ENCODE measurements at regions not wholly inside any gene's neighbourhood (a gene's known extent, or its start where the extent isn't known, plus 50 kb on each side); places are given as distances from the start of the nearest gene placed in this dataset.
A peak's percentile ranks its signal among the peaks of the same experiment; 100 is the strongest.

DNA sequence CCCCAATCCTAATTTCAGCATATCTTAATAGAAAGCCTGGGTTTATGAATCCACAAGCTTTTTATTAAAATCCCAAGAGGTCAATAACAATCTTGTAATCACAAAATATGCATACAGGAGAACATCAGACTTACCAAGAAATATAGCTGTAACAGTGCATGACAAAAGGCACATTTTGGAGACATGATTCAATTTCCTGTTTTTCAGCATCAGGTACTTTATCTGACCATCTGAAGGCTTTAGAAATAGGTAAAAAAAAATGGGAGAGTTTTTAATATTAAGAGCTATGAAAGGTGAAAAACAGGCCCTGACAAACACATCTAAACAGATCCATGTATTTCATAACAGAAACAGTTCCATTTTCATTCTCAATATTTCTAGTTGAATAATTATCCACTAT, 89.9 kb upstream of the EFEMP1 start:
- no peak for TF ChIP-seq POLR2A (IDR thresholded peaks at IDR 0.05; ENCODE audit: extremely low read depth, insufficient read length)
- TF ChIP-seq, protein P1, sequence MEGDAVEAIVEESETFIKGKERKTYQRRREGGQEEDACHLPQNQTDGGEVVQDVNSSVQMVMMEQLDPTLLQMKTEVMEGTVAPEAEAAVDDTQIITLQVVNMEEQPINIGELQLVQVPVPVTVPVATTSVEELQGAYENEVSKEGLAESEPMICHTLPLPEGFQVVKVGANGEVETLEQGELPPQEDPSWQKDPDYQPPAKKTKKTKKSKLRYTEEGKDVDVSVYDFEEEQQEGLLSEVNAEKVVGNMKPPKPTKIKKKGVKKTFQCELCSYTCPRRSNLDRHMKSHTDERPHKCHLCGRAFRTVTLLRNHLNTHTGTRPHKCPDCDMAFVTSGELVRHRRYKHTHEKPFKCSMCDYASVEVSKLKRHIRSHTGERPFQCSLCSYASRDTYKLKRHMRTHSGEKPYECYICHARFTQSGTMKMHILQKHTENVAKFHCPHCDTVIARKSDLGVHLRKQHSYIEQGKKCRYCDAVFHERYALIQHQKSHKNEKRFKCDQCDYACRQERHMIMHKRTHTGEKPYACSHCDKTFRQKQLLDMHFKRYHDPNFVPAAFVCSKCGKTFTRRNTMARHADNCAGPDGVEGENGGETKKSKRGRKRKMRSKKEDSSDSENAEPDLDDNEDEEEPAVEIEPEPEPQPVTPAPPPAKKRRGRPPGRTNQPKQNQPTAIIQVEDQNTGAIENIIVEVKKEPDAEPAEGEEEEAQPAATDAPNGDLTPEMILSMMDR (IDR thresholded peaks at IDR 0.05; ENCODE audit: low read depth, low read length) = no peak
- TF ChIP-seq MYC (IDR thresholded peaks at IDR 0.05; ENCODE audit: low read depth, low read length) = no peak
- TF ChIP-seq, protein P2, sequence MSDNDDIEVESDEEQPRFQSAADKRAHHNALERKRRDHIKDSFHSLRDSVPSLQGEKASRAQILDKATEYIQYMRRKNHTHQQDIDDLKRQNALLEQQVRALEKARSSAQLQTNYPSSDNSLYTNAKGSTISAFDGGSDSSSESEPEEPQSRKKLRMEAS (IDR thresholded peaks at IDR 0.05; ENCODE audit: low read depth, low read length) = no peak
- DNase-seq (ENCODE audit: low read depth) = no peak
- H3K4me3 ChIP-seq (ENCODE audit: low read depth, low read length) = no peak overlapping the region

DNA sequence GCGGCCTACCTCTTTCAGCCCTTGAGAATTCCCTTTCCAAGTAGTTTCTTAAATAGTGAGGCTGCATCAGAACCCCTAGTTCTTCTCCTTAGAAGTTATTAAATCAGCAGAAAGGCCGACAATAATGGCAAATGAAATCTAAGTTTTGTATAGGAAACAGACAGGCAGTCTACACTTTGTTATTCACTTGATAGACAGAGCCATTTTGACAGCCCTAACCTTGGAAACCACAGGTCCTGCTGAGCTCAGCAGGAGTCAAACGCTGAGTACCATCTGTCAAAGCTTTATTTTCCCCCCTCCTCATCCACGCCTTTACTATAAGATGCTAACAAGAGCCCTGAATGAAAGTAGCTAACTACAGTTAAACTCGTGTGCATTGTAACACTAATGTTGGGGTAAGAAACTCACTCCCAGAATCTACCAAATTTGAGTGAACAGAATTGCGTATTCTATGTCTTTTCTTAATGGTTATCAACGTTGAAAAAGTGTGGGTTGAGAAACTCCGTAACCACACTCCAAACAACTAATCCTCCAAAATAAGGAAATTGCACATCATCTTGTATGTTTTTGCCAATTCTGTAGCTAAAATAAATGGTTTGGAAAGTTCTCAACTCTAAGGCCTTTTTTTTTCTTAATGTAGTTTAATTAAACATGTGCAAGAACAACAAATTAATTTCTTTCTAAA, 90.6 kb upstream of the EFEMP1 start:
- DNase-seq (ENCODE audit: low read depth) = peak; percentile 9
- H3K4me3 ChIP-seq (ENCODE audit: low read depth, low read length) = no peak overlapping the region
- TF ChIP-seq, protein P2 (IDR thresholded peaks at IDR 0.05; ENCODE audit: low read depth, low read length) = no peak
- TF ChIP-seq MYC (IDR thresholded peaks at IDR 0.05; ENCODE audit: low read depth, low read length) (no peak), POLR2A (IDR thresholded peaks at IDR 0.05; ENCODE audit: extremely low read depth, insufficient read length) (no peak)
- TF ChIP-seq, protein P1 (IDR thresholded peaks at IDR 0.05; ENCODE audit: low read depth, low read length) = no peak

DNA sequence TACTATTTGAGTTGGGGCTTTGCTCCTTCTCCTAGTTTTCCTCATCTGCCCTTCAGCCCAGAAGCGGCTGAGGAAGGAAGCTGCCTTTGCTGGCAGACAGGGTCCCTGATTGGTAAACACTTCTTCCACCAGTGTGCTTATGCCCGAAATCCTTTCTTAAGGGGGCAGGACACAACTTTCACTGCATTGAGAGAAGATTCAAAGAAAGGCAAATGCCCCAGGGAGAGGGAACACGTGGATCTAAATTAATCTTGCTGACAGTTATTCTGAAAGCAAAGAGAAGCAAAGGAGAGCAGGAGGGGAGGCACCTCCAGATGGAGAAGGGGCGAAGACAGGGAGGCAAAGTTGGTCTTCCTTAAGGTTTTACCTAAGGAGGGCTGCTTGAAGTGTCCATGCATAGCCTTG, 92.1 kb upstream of the EFEMP1 start:
- DNase-seq (ENCODE audit: low read depth) = no peak

DNA sequence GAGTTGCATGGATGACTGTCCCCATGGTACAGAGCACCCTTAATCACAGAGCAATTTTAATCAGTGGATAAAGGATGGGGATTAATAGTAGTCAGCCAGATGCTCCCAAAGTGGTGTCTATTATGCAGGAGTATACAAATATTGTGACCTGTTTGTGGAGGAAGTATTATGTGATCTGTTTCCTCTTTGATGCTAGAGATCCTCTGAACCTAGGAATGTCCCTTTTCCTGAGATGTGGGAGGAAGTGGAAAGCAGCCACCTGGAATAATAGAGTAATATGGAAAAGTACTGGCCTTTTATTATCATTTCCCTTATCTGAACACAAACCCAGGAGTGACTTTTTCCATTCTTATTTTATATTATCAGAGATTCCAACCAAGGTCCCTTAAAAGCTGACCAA, 94.2 kb upstream of the EFEMP1 start:
- H3K4me3 ChIP-seq (ENCODE audit: low read depth, low read length) = no peak overlapping the region
- DNase-seq (ENCODE audit: low read depth) = no peak
- no peak for TF ChIP-seq POLR2A (IDR thresholded peaks at IDR 0.05; ENCODE audit: extremely low read depth, insufficient read length)
- TF ChIP-seq, protein P2 (IDR thresholded peaks at IDR 0.05; ENCODE audit: low read depth, low read length) = no peak
- TF ChIP-seq, protein P1 (IDR thresholded peaks at IDR 0.05; ENCODE audit: low read depth, low read length) = no peak
- TF ChIP-seq MYC (IDR thresholded peaks at IDR 0.05; ENCODE audit: low read depth, low read length) = no peak

More for the DNA sequence above, 92.1 kb upstream of the EFEMP1 start:
- TF ChIP-seq, protein P1 (IDR thresholded peaks at IDR 0.05; ENCODE audit: low read depth, low read length) = no peak
- TF ChIP-seq MYC (IDR thresholded peaks at IDR 0.05; ENCODE audit: low read depth, low read length) (no peak), POLR2A (IDR thresholded peaks at IDR 0.05; ENCODE audit: extremely low read depth, insufficient read length) (no peak)
- H3K4me3 ChIP-seq (ENCODE audit: low read depth, low read length) = no peak overlapping the region

DNA sequence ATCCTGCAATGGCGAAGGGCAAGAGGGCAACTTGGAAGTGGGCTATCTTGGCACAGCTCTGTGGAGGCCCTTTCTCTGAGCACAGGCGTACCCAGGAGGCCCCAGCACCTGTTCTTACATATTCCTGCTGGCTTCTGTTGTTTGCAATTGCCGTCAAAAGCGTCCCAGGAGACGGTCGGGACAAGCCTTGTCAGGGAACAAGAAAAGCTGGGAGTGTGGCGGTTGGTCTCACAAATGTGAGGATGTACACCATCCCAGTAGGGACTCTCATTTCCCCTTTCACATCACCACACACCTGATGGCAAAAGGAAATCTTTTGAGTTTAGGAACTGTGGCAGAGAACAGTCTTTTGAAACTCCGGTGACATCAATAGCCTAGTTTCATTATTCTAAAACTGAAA, 94.7 kb upstream of the EFEMP1 start:
- H3K4me3 ChIP-seq (ENCODE audit: low read depth, low read length) = no peak overlapping the region
- TF ChIP-seq MYC (IDR thresholded peaks at IDR 0.05; ENCODE audit: low read depth, low read length) (no peak), POLR2A (IDR thresholded peaks at IDR 0.05; ENCODE audit: extremely low read depth, insufficient read length) (no peak)
- TF ChIP-seq, protein P1 (IDR thresholded peaks at IDR 0.05; ENCODE audit: low read depth, low read length) = no peak
- TF ChIP-seq, protein P2 (IDR thresholded peaks at IDR 0.05; ENCODE audit: low read depth, low read length) = no peak
- DNase-seq (ENCODE audit: low read depth) = no peak

GRCh38 chr2:56021136-56021474, 97.5 kb upstream of the EFEMP1 start:
- H3K4me3 ChIP-seq (ENCODE audit: low read depth, low read length) = no peak overlapping the region
- DNase-seq (ENCODE audit: low read depth) = no peak
- TF ChIP-seq, protein P1 (IDR thresholded peaks at IDR 0.05; ENCODE audit: low read depth, low read length) = no peak
- no peak for TF ChIP-seq MYC (IDR thresholded peaks at IDR 0.05; ENCODE audit: low read depth, low read length)
- TF ChIP-seq POLR2A (IDR thresholded peaks at IDR 0.05; ENCODE audit: extremely low read depth, insufficient read length) = no peak
- TF ChIP-seq, protein P2 (IDR thresholded peaks at IDR 0.05; ENCODE audit: low read depth, low read length) = no peak
